Dermis microvascular lymphatic vessel endothelial cell (primary cell): ENCODE measurements at regions not wholly inside any gene's neighbourhood (a gene's known extent, or its start where the extent isn't known, plus 50 kb on each side); places are given as distances from the start of the nearest gene placed in this dataset.
"Not testable (repeated sequence)": the region's sequence is repeated elsewhere in the genome, so short reads cannot be mapped to it uniquely, and the experiment has no call there.

Experiments
- DNase-seq, 2 donors: peaks; one replicate each; pipeline versions ENCODE4 v3.0.0 to v3.0.0-alpha.2; 2010; ENCODE audit warnings: low read depth in 2 of 2

DNA sequence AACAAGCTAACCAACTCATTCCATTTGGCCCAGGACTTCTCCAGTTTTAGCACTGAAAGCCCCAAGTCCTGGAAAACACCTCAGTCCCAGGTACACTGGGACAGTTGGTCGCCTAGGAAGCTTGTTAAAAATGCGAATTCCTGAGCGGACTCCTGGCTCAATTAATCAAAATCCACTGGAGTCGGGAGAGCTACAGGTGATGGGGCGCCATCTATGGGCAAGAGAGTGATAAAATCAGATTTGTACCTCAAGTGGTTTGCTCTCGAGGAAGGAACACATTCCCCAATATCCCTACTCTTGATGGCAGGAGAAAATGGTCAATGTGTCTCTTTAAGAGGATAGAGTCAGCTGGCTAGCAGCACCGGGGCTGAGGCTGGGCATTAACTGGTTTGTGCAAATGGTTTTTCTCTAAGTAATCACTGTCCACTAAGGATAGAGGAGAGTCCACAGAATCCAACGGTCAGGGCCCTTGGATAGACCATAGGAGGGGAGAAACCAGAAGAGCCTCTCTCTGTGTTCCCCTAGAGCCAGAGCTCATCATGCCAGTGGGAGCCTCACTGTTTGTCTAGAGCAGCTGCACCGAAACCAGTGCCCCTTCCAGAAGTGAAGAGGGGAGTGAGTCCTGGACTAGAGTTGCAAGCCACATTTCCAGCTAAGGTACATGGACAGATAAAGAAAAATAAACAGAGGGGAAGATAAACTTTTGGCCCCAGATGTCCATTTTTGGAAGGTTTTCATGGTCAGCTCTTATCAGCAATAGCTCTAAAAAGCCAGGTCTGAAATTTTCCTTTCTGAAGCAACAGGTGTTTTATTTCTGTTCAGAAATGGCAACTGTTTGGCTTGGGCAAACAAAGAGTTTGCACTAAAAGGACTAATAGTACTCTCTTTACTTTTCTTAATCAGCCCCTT lies 148.5 kb downstream of the TENT5C start:
- peak; percentile 51 to 70 for DNase-seq

DNA sequence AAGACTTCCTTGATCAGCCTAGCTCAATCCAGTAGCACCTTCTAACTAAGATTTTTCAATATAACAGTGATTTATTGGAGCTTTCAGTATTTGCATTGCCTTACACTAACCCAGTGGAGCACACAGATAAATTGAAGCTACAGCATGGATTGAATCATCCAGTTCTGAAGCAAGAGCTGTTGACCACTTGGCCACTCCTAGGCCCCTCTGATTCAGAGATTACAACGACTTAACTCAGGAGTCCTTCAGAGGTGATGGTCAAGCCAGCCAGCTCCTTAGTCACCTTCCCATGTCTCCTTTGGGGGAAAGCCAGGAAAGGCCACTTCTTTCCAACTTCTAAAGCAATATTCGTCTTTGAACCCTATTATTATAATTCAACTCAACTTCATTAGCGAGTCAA lies 151.8 kb downstream of the TENT5C start:
- DNase-seq: no peak

DNA sequence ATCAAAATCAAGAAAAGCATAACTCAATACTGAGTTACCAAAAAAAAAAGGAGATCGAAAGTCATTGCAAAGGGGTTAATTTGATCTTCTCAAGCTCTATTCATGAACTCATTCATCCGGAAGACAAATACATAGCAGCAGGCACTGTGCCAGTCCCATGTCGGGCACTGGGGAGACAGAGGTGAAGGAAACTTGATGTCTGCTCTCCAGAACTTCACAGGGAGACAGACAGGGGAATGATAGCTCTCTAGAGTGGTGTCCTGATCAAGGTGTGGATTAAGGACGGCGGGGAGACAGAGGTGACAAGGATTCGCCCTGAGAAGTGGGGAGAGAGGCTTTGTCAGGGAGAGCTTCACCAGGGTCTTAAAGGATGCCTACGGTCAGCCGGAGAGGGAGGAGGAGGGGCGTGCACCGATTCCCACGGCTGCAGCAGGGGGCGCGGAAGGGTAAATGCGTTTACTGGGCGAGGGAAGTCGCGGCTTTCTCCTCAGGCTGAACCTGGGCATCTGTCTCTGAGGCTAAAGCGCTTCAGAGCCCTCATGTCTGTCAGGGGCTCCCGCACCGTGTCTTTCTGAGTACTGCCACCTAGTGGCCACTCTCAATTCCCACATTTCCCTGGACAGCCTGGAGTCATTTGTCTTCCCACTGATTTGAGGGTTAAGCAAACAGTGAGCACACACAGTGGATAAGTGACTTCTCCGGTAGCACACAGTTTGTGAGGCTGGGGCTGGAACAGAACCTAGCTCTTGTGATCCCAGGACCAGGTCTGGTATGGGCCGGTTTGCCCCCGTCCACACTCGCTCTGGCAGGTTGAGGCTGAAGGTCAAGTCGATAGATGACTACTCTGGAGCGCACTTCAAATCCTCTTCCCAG lies 152.8 kb downstream of the TENT5C start:
- DNase-seq: peak; percentile 61 to 85

DNA sequence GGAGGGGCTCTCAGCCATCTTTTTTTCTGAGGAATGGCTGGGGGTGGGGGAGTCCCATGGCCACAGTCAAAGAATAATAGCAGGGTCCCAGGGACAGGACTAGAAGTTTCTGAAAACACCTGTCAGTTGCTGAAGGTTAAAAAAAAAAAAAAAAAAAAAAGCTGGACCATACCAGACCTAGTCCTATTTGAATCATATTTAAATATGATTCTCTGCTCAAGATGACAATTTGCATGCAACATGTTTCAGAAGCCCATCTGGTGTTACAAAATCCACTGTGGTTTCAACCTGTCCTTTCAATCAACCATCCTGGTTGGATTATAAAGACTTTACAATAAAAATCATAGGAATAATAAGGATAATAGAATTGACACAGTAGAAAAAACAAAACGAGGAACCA lies 153.7 kb downstream of the TENT5C start:
- no peak for DNase-seq

DNA sequence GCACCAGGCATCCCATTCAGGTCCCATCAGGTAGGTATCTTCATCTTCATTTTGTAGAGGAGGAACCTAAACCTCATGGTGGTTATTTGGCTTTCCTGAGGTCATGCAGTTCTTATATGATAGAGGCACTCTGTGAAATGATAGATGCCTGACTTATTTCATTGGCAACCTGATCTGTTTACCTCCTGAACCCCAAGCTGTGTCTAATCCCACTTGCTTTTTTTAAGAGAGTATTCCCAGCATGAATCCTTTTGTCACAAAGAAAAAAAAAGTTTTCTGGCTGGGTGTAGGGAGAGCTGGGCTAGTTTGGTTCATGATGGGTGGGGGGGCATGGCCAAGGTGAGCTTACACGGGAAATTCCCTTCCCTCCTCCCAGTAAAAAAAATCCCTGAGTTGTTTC lies 154.2 kb downstream of the TENT5C start:
- no peak for DNase-seq

DNA sequence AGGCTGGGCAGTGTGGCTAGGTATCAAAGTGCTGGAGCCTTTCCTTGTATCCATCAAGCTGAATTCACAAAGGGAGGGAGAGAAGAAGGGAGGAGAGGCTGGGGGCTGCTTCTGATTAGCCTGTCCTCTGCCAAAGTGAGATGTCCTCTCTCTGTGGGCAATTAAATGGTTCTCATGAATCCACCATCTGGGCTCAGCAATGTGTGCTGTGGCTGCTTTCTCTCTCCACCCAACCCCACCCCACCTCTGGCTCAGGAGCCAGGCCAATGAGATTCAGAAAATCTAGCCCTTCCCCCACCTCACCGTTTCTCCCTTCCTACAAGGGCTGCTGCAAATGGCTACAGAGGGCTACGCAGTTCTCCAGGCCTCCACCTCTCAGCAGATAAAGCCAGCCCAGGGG lies 154.6 kb downstream of the TENT5C start:
- no peak for DNase-seq

DNA sequence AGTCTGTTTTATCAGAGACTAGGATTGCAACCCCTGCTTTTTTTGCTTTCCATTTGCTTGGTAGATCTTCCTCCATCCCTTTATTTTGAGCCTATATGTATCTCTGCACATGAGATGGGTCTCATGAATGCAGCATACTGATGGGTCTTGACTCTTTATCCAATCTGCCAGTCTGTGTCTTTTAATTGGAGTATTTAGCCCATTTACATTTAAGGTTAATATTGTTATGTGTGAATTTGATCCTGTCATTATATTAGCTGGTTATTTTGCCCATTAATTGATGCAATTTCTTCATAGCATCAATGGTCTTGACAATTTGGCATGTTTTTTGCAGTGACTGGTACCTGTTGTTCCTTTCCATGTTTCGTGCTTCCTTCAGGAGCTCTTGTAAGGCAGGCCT lies 161.7 kb downstream of the GDAP2 start:
- not testable (repeated sequence) for DNase-seq

DNA sequence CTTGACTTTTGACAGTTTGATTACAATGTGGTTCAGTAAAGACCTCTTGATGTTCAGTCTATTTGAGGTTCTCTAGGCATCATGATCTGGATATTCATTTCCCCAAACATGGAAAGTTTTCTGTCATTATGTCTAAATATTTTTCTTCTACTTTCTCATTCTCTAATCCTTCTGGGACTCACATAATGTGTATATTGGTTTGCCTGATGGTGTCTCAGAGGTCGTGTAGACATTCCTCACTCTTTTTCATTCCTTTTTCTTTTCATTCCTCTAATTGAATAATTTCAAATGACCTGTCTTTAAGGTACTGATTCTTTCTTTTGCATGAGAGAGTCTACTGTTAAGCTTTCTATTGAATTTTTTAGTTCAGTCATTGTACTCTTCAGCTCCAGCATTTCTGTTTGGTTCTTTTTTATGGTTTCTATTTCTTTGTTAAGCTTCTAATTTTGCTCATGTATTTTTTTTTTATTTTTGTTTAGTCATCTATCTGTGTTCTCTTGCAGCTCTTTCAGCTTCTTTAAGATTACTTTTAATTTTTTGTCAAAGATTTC lies 158.4 kb downstream of the GDAP2 start:
- DNase-seq: no peak

DNA sequence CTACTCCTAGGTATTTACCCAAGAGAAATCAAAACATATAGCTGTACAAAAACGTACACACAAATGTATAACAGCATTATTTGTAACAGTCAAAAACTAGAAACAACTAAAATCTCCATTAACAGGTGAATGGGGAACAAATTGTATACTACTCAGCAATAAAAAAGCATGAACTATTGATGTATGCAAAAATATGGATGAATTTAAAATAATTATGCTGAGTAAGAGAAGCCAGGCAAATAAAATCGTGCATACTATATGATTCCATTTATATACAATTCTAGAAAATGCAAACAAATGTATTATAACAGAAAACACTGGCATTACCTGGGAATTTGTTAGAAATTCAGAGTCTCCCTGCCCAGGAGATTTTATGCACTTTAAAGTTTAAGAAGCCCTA lies 150.1 kb downstream of the GDAP2 start:
- no peak for DNase-seq

DNA sequence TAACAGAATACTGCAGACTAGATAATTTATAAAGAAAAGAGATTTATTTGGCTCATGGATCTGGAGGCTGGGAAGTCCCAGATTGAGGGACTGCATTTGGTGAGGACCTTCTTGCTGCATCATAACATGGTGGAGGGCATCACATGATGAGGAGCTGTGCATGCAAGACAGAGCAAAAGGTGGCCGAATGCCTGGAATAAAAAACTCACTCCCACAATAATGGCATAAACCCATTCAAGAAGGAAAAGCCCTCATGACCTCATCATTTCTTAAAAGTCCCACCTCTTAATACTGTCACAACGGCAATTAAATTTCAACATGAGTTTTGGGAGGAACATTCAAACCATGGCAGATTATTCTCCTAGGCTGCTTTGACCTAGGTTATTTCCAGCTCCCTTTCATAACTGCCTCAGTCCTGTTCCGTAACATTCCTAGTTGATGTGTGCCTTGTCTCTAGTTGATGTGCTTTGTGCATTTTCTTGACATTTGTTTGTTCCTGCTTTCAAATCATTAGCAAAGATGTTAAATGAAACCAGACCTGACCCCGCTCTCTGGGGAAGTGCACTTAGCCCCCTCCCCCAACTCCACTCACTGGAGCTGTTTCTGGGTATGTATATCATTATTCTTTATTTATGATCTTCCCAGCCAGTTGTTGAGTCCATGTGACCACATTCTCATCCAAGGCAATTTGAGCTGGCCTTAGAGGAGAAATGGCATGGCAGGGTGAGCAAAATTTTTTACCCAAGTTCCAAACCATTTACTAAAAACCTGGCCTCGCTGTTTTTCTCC lies 148.5 kb downstream of the GDAP2 start:
- DNase-seq: no peak

DNA sequence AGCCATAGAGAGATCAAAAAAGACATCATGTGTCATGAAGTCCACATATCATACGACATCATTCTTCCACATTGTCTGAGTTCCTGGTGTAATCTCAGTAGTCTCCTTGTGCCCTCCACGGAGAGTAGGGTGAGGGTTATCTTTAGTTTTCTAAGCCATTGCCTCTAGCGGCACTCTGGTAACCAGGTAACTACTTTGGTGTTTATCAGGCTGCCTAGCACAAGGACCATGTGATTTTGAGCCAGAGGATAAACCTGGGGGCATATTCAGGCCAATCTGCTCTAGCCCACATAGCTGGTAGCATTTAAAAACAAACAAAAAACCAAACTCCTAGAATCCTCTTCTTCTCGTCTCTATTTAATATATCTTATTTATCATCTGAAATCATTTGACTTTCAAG lies 147.4 kb downstream of the GDAP2 start:
- no peak for DNase-seq

DNA sequence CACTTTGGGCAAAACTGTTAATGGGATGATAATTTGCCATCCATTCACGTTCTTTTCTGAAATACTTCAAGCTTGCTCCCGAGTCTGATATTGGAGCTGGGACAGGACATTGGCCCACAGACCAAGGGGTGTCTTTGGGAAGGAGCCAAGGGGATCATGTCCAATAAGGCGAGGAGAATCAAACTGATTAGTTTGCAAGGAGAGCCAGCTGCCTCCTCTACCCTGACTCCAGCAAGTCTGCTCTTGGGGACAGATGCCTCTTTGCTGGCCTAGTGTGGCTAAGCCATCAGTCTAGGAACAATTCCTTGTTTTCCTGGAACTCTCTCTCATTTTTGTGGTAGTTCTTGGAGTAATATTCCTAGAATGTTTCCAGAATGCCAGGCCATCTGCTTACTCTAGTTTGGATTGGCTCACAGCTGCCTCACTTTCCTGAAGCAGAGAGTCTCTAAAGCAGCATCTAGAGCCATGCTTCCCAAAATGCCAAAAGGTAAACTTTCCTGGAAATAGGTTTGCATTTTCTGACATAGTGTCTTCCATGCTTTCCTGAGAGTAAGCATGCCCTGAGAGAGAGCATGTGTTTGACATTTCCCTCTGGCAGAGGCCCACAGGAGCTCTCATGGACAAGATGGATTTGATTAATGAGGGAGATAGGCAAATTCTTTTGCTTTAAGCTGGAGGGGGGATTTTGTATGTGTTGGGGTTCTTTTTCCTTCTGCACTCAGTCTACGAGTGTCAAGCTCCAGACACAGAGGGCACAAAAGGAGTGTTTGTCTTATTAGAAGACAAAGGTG lies 145.6 kb downstream of the GDAP2 start:
- DNase-seq: no peak

DNA sequence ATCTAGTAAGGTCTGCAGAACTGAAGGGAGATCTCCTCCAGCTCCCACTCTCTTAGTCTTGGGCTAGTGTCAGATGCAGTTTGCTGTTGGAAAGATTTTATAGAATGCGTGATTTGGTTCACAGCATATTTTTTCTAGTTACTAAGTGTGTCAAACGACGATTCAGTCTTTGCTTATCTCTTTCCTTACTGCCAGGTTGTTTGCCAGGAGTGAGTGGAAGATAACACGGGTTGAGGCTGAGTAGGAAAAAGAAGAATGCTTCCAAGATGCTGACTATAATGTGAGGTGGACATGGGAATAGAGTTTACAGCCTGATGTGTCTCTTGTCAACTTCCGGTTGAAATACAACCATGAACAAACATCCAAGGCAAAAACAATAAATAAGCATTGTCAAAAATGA lies 141.4 kb downstream of the GDAP2 start:
- DNase-seq: no peak

DNA sequence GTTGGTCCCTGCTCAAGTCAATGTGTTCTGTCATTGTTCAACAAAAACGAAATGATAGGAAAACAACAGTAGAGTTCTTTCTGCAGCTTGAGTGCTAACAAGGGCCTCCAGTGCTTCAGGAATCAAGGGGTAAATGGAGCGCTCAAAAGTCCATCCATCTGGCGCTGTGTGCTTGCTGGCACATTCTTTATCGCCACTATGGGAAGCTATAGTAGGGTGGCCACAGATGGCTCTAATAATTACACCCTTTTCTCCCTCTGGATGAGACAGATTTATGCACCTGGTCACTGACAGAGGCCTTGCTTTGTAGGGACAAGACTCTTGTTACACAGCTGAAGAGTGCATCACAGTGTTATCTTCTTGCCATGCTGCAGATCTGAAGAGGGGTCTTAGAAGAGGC lies 136.0 kb downstream of the GDAP2 start:
- no peak for DNase-seq

DNA sequence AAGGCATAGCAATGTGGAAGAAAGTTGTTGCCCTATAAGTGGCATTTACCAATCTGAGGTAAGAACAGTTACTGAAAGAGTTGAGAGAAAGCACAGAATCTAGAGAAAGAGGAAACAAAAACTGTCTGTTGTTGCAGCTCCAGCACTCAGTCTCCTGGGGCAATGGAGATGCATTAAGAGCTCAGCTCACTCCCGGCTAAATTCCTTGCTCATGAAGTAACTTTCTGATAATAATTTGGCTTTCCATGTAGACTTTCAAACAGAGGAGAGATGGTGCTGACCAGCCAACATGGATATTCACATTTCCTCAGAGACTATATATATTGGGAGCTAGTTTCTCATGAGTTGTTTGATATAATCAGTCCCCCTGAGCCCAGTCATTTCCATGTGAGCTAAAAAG lies 135.3 kb downstream of the GDAP2 start:
- no peak for DNase-seq

DNA sequence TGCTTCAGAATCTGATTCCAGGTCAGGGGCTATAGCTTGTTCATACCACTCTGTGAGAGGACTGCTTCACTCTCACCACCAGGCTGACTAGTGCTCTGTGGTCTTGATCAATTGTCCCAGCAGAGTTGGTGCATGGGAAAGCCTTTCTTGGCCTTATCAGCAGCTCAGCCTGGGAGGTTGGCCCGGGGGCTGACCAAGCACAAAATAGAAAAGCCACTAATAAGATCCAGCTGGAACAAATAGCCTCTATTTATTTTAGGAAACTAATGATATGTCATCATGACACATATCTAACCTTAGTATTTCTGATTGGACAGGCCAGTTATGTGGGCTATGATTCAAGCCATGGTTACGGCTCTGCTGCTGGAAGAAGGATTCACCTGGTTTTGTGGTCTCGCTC lies 134.2 kb downstream of the GDAP2 start:
- no peak for DNase-seq

DNA sequence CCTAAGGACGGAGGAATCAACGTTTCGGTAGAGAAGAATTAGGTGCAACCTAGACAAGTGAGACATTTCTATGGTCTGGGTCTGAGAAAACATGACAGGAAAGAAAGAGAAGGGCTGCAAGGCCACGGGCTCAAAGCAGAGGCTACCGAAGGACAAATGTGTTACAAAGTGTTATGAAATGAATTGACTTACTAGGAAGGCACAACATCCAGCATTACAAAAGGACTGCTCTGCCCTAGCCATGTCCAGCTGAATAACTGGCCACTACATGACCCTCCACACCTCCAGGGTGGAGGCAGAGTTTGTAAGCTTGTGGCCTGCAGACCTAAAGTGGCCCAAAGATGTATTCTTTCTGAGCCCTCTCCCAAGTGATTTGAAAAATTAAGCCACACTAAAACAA lies 133.6 kb downstream of the GDAP2 start:
- no peak for DNase-seq

DNA sequence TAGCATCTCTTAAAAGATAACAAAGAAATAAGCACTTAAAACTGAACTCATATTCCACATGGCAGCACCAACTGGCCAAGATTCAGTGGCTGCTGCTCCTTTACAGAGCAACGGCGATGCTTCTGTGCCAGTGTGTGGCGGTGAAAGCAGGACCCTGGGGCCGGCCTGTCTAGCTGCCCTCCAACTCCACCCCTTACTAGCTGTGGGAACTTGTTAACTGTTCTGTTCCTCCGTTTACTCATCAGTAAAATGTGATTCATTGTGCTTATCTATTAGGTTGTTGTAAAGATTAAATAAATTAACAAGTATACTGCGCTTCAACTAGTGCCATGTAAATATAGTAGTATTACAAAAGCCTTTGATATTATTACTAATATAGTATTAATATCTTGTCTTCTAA lies 133.2 kb downstream of the GDAP2 start:
- no peak for DNase-seq

DNA sequence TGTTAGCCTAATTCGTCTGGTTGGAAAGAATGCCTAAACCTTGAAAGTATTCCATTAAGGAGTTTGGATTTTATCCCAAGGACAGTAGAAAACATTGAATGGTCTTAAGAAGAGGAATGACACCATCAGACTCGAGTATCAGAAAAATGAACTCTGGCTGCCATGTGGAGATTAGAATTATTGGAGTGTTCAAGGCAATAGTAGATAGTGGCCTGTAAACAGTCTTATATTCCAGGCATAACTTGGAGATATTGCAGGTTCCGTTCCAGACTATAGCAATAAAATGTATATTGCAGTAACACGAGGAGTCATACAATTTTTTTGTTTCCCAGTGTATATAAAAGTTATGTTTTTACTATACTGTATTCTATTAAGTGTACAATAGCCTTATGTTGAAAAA lies 130.9 kb downstream of the GDAP2 start:
- no peak for DNase-seq

DNA sequence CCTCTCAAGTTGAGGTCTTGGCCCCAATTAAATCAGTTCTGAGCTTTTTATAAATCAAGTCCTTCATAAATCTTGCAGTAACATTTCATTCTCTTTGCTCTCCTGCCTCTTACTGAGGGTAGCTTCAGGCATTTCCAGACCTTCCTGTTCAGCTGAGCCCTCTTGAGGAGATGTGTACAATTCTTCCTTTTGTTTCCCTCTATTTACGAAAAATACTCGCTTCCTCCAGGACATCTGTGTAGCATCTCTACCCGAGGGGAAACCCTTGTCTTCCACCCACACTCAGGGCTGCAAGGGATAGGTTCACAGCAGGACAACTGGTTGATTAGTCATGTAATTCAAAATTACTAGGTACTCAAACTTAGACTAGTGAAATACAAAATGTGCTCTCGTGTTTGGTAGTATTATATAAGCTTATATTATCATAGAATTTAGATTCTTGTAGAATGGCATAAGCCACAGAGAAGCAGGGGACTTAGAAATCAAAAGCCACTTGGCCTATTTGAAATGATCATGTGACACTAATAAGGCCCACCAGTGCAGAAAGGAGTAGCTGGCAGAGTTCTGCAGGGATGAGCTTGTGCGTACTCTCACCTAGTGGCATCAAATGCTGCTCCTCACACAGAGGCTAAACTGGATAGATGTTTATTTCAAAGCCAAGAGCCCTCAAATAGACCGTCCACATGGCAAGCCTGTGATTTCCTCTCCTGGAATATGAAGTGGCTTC lies 126.7 kb downstream of the GDAP2 start:
- no peak for DNase-seq
